IPS DF 6.9 (cell line): ENCODE measurements at regions not wholly inside any gene's neighbourhood (a gene's known extent, or its start where the extent isn't known, plus 50 kb on each side); places are given as distances from the start of the nearest gene placed in this dataset.

ENCODE experiments used
- DNase-seq: peaks from one replicate; pipeline ENCODE4 v3.0.0-alpha.2; 2013; ENCODE audit warnings: low read depth, low spot score
- H3K27ac ChIP-seq: one replicate; pipeline ENCODE4 v1.5.1; 2013; ENCODE audit warnings: low read length, control low read depth
- H3K27me3 ChIP-seq: 2 replicates; pipeline ENCODE4 v1.6.1; 2013; ENCODE audit warnings: mild to moderate bottlenecking, low read length; ENCODE audit not compliant: control insufficient read depth, insufficient read depth
- H3K36me3 ChIP-seq: 2 replicates; pipeline ENCODE4 v1.6.1; 2013; ENCODE audit warnings: low read length; ENCODE audit not compliant: control insufficient read depth, insufficient read depth
- H3K4me1 ChIP-seq: 2 replicates; pipeline ENCODE4 v1.6.1; 2013; ENCODE audit warnings: low read length; ENCODE audit not compliant: control insufficient read depth, insufficient read depth
- H3K4me3 ChIP-seq: 2 replicates; pipeline ENCODE4 v1.5.1; 2013; ENCODE audit warnings: mild to moderate bottlenecking, low read length
- H3K9me3 ChIP-seq: 2 replicates; pipeline ENCODE4 v1.6.1; 2013; ENCODE audit warnings: low read length, inconsistent platforms; ENCODE audit not compliant: control insufficient read depth, insufficient read depth
- WGBS: extraction: QIAGEN DNeasy Blood & Tissue Kit; methylation state at CpG from one replicate; pipeline ENCODE4 v1.1.7; 2013; ENCODE audit warnings: mixed read lengths, missing lambda C conversion rate; ENCODE audit not compliant: insufficient read length, insufficient coverage; 5-methylcytosine and 5-hydroxymethylcytosine counted together

DNA sequence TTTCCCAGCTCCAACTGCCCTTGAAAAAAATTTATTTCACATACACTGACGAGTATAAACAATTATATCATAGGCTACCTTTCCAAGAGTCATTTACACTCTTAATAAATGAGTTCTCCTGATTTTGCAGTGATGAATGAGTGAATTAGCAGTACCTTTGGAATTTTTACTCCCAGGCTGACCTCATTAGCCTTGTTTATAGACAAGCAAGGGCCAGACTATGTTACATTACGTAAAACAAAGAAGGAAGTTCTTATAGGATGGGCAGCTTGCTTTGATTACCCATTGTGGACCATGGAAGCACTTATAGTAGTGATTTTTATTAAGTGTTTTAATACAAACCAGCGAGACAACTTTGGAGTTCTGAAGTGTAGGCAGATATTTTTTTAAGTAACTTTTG is 112.9 kb upstream of the C1QTNF7 start:
- Histone ChIP-seq H3K27ac (no peak overlapping the region), H3K36me3 (no peaks in the 10 kb centered on the region), H3K27me3 (no peaks in the 10 kb centered on the region), H3K4me3 (no peak overlapping the region), H3K4me1 (no peaks in the 10 kb centered on the region), H3K9me3 (no peaks in the 10 kb centered on the region)
- no CpG with 5 or more reads among the region's 3 CpGs for WGBS
- no peak for DNase-seq

DNA sequence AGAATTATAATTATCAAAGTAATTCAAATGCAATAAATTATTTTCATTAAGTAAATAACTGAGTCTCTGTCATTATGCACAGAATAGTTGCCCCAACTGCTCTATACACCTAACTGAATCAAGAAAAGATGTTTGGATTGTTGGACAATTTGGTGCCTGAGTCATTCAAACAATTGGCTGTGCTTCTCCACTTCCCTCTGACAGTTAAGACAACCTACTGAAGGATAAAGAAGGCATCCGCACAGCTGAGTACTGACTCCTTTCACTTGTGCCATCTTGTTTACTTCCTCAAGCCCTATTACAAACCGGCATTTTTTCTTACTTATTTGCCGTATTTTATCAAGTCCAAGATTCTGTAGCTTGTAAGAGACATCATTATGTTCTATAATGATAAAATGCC is 110.6 kb upstream of the C1QTNF7 start:
- H3K4me1 ChIP-seq, result no peaks in the 10 kb centered on the region
- WGBS, result no CpG with 5 or more reads among the region's 3 CpGs

DNA sequence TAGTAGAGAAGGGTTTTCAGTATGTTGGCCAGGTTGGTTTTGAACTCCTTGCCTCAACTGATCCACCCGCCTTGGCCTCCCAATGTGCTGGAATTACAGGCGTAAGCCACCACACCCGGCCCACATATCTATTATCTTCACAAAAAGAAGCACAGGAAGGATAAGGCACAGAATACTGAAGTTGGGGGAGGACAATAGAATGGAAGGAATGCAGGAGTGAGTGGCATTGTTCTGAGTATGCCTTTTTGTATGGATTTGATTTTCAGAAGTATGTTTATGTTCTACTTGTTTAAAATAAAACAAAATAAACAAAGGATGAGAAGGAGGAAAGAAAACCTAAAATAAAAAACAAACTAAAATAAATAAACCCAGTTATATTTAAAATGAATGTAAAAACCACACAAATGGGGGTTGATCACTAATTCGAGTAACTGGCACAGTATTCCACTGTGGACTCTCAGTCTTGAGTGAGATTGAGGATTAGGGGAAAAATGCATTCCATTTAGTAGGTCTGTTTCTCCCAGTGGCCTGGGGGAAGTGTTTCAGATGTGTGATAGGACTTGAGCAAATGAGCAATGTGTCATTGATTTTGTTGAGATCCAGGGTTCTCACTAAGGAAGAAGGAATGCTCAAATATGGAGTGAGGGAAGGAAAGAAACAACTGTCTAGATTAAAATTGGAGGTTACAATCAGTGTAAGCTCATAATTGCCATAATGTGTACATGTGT is 109.0 kb upstream of the C1QTNF7 start:
- H3K36me3 ChIP-seq, result no peaks in the 10 kb centered on the region
- no peak overlapping the region for H3K27ac ChIP-seq
- H3K9me3 ChIP-seq, result no peaks in the 10 kb centered on the region
- no peaks in the 10 kb centered on the region for H3K27me3 ChIP-seq
- no peak overlapping the region for H3K4me3 ChIP-seq
- no CpG with 5 or more reads among the region's 4 CpGs for WGBS
- H3K4me1 ChIP-seq, result no peaks in the 10 kb centered on the region
- DNase-seq, result no peak

More for the DNA sequence above, 110.6 kb upstream of the C1QTNF7 start:
- no peaks in the 10 kb centered on the region for H3K36me3 ChIP-seq
- no peaks in the 10 kb centered on the region for H3K9me3 ChIP-seq
- no peak for DNase-seq
- no peak overlapping the region for H3K27ac ChIP-seq
- no peak overlapping the region for H3K4me3 ChIP-seq
- no peaks in the 10 kb centered on the region for H3K27me3 ChIP-seq

DNA sequence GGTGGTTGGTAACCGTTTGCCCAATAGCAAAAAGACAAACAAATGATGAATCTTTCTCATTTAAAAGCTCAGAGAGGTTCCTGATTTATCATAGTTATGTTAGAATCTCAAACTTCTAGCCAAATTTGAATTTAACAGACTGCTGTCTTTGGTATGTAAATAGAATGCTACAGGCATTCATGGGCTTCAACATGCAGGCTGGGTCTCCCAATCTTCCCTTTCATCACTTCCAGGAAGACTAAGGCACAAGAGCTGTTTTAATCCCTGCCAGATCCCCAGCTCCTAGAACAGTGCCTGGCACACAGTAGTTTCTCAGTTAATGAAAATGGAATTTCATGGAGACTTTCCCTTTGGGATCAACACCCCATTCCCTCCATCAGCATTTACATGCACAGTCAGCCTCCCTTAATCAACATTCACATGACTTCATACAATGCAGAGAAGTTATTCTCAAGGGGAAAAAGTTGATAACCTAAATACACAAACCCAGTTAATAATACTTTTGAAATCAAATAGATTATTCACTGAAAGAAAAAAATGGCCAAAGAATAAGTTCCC is 107.6 kb upstream of the C1QTNF7 start:
- Histone ChIP-seq H3K9me3 (no peaks in the 10 kb centered on the region), H3K4me3 (no peak overlapping the region), H3K4me1 (no peaks in the 10 kb centered on the region), H3K27me3 (no peaks in the 10 kb centered on the region), H3K27ac (no peak overlapping the region), H3K36me3 (no peaks in the 10 kb centered on the region)
- DNase-seq, result no peak
- no CpG with 5 or more reads among the region's 1 CpG for WGBS

DNA sequence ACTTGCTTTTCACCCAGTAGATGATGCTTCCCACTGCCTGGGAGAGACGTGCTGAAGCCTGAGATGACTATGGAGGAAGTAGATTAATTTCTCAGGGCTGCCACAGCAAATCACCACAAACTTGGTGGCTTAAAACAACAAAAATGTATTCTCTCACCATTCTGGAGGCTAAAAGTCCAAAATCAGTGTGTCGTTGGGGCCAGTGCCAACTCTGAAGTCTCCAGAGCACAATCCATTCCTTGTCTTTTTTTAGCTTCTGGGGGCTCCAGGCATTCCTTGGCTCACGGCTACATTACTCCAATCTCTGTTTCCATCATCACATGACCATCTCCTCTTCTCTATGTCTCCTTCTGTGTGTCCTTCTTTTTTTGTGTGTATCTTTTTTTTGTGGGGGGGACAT is 105.8 kb upstream of the C1QTNF7 start:
- Histone ChIP-seq H3K4me3 (no peak overlapping the region), H3K4me1 (no peaks in the 10 kb centered on the region), H3K9me3 (no peaks in the 10 kb centered on the region), H3K27me3 (no peaks in the 10 kb centered on the region), H3K36me3 (no peaks in the 10 kb centered on the region), H3K27ac (no peak overlapping the region)
- DNase-seq, result no peak
- no CpG with 5 or more reads among the region's 3 CpGs for WGBS

DNA sequence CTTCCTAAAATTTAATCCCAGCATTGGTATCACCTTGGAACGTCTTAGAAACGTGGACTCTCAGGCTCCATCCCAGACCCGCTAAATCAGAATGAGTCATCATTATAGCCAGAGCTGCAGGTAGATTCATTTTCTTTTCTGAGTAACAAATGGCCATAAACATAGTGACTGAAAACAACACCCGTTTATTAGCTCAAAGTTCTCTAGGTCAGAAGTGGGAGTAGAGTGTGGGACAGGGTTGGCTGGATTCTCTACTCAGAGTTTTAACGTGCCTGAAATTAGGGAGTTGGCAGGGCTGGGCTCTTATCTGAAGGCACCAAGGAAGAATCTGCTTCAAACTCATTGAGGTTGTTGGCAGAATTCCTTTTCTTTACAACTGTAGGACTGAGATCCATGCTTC is 101.8 kb upstream of the C1QTNF7 start:
- H3K27me3 ChIP-seq, result no peaks in the 10 kb centered on the region
- H3K4me1 ChIP-seq, result no peaks in the 10 kb centered on the region
- no peaks in the 10 kb centered on the region for H3K9me3 ChIP-seq
- no CpG with 5 or more reads among the region's 5 CpGs for WGBS
- DNase-seq, result no peak
- no peak overlapping the region for H3K4me3 ChIP-seq
- no peaks in the 10 kb centered on the region for H3K36me3 ChIP-seq
- H3K27ac ChIP-seq, result no peak overlapping the region

DNA sequence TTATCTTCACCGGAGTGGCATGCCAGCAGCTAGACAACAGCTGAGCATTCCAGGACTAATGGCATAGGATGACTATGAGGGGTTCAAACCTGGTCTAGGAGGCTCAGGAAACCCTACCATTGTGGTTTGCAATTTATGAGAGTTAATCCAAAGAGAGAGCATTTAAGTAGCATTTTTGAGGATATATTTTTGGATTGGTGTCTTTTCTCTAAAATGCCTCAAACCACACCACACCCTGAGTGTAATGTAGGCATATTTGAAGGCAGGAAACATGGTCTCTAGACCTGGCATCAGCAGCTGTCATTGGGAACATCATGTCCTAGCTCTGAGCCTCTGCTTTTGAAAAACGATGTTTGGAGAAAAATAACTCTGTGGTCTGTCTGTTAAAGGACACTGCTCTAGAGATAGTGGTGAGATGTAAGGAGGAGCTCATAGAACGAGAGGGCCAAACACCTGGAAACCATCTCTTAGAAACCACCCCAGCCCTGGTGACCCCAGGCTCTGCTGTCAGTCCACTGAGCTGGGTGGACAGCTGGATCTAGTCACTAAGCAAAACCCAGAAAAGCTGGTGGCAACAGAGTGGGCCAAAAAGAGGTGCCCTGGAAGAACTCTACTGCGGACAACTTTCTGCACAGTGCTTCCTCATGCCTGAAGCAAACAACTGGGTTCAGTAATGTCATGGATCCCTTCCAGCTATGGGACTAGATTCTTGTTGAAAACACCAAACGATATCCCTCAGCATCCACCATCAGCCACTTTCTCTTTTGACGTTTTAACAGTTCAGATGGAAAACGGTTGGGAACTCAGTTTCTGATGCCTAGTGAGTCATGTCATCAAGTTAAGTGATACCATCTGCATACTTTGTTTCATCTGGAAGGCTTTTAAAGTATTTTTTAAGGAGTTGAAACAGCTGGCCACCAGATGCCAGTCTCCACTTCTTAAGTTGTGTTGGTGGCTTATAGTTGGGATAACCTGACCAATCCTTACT is 100.2 kb upstream of the C1QTNF7 start:
- H3K36me3 ChIP-seq, result no peaks in the 10 kb centered on the region
- WGBS, result no CpG with 5 or more reads among the region's 7 CpGs
- H3K9me3 ChIP-seq, result no peaks in the 10 kb centered on the region
- H3K4me3 ChIP-seq, result no peak overlapping the region
- no peaks in the 10 kb centered on the region for H3K4me1 ChIP-seq
- H3K27me3 ChIP-seq, result no peaks in the 10 kb centered on the region
- no peak for DNase-seq
- H3K27ac ChIP-seq, result no peak overlapping the region

DNA sequence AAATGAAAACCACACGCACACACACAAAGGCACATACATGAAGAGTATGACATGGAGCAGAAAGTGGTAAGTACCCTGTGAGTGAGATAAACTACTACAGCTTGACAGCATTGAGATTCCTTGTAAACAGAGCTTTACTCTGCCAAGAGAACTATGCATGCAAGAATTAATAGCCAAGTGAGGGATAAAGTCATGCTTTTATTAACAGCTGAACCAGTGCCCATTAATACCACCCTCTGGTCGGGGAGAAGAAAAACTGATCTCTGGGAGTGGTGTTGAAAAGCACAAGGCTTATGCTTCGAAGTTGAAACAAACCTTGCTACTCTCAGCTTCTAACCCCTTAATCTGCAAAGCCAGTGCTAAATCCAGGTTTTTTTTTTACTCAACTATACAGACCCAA is 95.9 kb upstream of the C1QTNF7 start:
- Histone ChIP-seq H3K9me3 (peaks cover 2% of the 10 kb centered on the region; the same call in 1 of the 2 replicates), H3K36me3 (no peaks in the 10 kb centered on the region), H3K4me1 (no peaks in the 10 kb centered on the region), H3K27ac (no peak overlapping the region), H3K27me3 (no peaks in the 10 kb centered on the region), H3K4me3 (no peak overlapping the region)
- no CpG with 5 or more reads among the region's 3 CpGs for WGBS
- no peak for DNase-seq

DNA sequence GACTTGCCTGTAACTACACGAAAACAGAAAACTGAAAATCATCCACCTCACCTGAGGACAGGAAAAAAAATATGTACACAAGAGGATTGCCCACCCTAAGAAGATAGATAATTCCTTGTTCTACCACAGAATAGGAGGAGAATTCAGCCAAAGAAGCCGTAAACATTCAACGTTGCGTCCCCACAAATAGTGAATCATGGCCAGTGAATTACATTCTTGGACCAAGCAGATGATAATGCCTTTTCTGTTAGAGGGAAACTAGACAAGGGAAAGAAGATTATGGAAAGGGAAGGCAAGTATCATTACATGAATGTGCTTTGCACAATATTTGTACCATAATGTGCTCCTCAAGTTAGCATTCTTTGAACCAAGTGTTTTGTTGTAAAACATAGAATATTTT is 95.5 kb upstream of the C1QTNF7 start:
- DNase-seq, result no peak
- H3K9me3 ChIP-seq, result peaks cover 2% of the 10 kb centered on the region; the same call in 1 of the 2 replicates
- H3K27me3 ChIP-seq, result no peaks in the 10 kb centered on the region

More for the DNA sequence above, 95.5 kb upstream of the C1QTNF7 start:
- no CpG with 5 or more reads among the region's 4 CpGs for WGBS
- H3K36me3 ChIP-seq, result no peaks in the 10 kb centered on the region
- no peak overlapping the region for H3K27ac ChIP-seq
- no peak overlapping the region for H3K4me3 ChIP-seq
- no peaks in the 10 kb centered on the region for H3K4me1 ChIP-seq
